ENCODE measurements at regions not wholly inside any gene's neighbourhood (a gene's known extent, or its start where the extent isn't known, plus 50 kb on each side); places are given as distances from the start of the nearest gene placed in this dataset.
"Not testable (repeated sequence)": the region's sequence is repeated elsewhere in the genome, so short reads cannot be mapped to it uniquely, and the experiment has no call there.

DNA sequence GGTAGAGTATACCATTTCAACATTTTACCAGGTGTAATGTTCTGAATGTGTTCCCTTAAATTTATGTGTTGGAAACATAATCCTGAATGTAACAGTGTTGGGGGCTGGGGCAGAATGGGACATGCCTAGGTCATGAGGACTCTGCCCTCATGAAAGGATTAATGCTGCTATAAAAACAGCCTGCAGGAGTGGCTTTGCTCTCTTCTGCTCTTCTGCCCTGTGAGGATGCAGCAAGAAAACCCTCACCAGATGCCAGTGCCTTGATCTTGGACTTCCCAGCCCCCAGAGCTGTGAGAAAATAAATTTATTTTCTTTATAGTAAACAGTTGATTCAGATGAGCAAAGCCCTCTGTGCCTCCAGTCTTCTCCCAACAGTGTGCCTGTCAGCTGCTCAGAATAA lies 326.0 kb upstream of the ONECUT1 start:
- DNase-seq: no peak

DNA sequence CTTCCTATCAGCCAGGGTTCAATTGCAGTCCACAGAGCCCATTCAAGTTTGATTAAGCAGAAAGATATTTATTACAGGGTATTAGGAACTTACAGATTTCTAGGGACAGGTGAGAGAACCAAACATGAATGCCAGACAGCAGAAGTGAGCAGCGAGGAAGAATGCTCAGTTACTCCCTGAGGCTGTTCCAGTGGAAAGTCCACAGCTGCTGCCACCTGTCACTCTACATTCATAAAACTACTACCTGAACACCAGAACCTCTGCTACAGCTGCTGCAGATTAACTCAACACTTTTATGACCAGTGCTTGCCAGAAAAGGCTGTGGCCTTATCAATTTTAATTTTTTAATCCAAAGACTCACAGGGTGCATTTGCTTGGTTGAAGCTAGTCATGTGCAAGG lies 325.4 kb upstream of the ONECUT1 start:
- DNase-seq: no peak

DNA sequence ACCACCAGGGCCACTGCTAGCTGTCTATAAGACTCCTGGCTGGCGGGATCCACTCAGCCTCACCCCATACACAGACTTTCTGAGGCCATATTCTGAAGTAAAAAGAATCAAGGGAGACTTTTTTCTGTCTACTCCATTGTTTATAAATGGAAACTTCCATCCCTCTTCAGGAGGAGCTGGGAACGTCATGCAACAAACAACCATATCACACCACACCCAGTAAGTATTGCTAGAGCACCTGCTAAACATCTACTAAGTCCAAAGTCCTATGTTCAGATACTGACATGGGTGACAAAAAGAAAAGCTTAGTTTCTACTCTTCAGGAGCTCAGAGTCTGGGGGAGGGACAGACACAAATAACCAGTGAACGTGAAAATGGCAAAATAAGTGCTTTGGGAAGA lies 324.8 kb upstream of the ONECUT1 start:
- no peak for DNase-seq

DNA sequence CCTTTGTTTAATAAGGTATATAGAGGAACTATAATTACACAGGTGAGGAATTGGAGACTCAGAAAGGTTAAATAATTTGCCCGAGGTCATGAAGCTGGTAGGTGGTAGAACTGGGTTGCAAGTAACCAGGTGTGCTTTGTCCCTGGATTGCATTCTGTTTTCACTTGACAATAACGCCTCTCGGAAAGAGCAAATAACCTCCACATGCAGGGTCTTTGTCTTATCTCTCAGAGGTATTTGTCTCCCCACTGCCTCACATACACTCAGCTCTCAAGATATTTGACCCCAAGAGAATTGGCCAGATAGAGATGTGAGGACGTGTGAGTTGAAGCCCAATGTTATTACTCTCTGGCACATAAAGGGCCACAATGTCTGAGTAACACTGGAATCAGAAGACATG lies 320.9 kb upstream of the ONECUT1 start:
- no peak for DNase-seq

DNA sequence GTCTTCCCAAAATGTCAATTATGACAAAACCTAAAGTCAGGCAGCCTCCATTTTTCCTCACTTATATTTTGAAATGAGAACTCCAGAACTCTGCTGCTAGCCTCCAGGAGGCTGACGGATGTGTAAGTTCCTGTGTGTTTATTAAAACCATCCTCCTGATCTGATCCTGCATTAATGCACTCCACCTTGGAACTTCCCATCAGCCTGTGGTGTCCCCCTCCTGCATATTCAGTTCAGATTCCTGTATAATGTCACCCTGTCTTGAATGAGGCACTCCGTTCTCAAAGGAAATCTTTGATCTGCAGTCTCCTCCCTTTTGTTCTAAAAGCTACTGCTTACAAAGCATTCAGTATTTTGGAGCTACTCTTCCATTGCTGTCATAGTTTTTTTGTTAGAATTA lies 318.2 kb upstream of the ONECUT1 start:
- no peak for DNase-seq

DNA sequence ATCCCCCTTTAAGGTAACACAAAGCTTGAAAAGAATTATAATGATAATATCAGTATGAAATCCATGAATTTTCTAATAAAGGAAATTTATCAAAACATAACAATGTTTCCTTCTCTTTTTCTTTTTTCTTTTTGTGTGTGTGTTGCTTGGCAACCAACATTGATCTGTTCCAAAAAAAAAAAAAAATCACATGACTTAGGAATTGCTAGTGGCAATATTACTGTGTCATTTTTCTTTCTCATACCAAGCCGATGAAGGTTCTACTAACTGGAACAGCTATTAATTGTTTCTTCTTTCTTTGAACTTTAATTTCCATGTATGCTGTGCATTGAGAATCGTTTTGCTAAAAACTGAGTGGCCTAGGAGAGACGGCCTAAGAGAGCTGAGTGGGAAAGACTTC lies 317.7 kb upstream of the ONECUT1 start:
- no peak for DNase-seq

DNA sequence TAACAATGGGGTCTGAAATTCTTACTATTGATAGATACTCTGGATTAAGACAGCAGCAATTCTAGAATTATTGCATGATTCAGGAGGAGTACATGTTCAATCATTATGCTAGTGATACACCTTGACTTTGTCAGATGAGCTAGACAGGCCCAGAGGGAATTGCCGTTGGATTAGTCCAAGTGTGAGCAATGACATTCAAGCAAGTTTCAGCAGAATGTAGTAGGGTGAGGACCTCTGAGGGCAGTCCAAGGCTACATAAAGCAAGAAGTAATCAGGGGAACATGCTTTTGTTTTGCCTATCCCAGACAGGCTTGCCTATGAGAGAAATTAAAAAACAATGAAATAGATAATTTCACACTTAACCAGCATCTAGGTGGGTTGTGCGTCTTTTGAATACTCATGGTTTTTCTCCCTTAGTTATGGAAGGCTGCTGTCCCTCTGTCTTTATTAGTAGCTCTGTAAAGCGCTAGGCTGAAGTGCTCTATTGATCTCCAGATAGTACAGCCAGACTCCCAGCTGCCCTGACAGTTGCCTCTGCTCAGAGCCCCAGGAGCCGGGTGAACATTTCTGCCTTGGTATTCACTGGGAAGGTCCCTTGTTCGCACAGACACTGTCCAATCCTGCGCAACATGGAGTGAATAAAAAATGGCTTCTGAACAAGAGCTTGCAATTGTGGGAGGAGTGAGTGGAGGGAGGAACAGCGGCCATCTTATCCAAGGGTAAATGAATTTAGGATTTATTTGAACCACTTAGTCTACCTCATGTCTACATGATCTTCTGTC lies 316.6 kb upstream of the ONECUT1 start:
- no peak for DNase-seq

DNA sequence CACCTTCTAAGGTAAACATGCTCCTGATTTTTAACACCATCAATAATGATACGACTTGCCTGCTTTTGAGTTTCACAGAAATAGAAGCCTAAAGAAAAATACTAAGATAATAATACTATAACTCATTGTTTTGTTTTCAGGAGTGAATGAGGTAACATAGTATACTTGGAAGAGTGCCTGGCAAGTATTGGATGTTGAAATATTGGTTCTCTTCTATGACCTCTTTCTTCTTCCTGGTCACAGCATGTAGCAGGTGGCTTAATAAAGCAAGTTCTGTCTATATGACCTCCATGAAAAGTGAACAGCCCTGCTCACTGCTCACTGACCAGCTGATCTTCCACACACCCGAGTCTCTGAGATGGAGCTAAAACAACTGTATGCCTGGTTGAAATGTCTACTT lies 312.3 kb upstream of the ONECUT1 start:
- DNase-seq: no peak

DNA sequence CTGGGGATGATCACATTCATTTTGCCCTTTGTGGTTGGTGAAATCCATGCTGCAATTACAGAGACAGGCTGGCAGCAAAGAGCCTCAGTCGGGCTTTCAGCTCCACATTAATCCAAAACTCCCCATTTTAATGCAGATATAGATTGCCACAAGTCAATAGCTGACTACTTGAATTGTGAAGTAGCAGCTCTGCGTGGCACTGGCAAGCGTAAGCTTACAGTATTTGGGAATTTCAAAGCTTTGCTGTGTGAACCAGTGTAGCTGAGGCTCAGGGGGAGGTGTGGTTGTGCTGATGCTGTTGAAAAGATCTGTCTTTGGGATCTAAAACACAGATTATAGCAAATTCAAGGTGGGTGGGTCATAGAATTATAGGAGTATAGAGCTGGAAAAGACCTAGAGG lies 290.3 kb upstream of the ONECUT1 start:
- DNase-seq: no peak

DNA sequence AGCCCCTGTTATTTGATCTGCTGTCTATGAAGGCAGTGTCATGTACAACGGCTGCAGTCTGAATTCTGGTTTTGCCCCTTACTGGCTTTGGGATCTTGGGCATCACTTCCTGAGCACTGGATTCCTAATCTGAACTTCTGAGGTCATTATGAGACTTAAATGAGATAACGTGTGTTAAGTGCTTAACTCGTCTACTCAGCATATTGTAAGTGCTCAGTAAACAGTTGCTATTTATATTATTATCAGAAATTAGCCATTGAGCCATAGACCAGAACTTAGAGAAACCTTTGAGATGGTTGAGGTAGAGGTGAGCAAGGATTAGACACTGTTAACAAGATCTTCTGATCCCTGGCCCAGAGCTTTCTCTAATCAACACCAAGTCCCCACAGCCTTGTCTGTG lies 284.1 kb upstream of the ONECUT1 start:
- no peak for DNase-seq

DNA sequence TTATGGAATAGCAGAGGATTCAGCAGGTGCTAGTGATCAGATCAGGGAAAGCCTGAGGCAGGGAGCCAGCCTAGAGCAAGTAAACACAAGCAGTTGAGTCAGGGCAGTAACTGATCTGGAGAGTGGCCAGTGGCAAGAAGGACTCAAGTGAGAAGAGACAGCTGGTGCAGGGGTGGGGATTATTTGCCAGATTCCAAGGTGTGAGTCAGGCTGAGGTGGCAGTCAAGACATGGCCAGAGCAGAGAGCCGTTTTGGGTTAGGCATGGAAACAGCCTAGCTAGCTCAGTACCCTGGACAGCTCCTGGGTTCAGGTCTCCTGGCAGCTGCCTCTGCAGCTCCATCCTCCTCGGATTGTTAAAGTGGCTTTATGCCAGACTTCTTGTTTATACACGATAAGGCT lies 281.9 kb upstream of the ONECUT1 start:
- peak; percentile 70 for DNase-seq

DNA sequence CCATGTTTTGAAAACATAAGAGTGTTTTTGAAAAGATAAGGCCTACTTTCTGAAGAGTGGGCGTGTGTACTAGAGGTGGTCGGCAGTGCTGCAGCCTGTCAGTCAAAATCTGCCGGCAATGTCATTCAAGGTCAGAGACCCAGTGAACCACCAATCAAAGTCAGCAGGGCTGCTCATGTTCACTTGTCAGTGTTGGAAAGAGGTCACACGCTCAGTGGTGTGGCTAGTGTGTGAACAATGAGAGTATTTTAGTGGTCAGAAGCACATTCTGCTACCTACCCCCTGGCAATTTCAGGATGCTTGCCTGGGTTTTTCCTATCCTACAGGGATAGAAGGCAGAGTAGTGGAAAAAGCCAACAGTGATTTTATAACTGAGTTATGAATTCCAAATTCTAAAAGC lies 278.5 kb upstream of the ONECUT1 start:
- DNase-seq: no peak

DNA sequence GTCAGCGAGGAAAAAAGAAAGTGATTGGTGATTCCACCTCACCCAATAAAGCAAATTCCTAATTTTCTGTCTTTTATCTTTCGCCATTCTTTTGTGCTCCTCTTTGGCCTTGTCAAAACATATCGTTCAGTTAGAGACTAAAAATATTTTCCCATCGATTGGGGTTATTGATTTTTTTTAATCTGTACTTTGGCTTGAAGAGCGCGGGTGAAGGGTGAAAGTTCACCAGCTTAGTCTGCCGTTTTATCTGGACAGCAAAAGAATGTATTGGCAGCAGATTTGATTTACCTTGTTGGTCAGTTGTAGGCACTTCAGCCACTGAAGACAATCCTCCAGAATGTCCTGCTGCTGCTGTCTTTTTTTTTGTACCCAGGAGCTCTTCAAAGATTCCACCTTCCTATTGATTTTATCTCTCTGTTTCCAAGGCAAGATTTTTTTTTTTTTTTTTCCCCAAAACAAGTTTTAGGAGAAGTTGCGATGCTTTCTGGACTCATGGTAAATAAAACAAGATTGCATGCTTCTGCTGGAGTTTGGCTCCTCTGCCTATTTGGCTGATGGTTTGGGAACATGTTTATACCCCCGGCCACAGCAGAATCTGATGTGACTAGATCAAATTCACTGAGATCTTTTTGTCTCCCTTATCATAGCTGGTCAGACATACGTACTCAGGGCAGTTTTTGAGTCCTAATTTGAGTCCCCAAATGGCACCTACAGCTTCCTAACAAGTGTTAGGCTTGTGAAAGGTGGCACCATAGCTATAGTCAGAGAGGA lies 269.3 kb upstream of the ONECUT1 start:
- DNase-seq: no peak

DNA sequence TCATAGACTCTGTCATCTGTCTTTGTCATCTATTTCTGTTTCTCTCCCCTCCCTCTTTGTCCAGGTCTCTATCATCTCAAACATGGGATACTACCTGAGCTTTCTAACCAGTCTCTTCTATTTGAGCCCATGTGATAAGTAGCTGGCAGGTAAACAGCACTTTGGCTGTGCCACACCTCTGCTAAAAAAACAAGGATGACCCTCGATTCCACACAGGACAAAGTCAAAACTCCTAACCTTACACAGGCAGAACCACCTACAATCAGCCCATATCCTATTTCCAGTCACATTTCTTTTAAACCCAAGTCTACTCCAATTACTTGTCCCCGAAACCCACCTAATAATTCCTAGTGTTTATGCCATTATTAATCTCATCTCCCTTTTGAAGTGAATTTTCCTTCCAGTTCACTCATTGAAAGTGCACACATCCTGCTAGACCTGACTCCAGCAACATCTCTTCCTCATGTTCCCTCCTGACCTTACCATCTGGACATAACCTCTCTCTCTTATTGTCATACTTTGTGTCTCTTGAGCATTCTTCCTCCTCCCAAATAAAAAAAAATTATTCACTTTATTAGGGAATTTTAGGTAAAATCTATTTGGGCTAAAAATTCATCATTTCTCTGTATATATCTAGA lies 256.1 kb upstream of the ONECUT1 start:
- DNase-seq: no peak

DNA sequence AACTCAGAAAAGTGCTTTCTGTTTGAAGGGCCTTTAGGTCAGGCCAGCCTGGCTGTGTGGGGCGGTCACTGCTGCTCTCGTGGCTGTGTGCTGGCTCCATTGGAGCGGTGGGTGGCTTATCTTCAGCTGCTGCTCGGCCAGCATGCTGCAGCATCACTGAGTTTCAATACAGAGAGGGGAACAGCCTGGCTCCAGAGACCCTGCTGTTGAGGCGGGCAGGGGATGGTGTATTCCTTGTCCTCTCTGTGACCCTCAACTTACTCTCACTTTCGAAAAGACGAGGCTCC lies 248.5 kb upstream of the ONECUT1 start:
- DNase-seq: no peak

DNA sequence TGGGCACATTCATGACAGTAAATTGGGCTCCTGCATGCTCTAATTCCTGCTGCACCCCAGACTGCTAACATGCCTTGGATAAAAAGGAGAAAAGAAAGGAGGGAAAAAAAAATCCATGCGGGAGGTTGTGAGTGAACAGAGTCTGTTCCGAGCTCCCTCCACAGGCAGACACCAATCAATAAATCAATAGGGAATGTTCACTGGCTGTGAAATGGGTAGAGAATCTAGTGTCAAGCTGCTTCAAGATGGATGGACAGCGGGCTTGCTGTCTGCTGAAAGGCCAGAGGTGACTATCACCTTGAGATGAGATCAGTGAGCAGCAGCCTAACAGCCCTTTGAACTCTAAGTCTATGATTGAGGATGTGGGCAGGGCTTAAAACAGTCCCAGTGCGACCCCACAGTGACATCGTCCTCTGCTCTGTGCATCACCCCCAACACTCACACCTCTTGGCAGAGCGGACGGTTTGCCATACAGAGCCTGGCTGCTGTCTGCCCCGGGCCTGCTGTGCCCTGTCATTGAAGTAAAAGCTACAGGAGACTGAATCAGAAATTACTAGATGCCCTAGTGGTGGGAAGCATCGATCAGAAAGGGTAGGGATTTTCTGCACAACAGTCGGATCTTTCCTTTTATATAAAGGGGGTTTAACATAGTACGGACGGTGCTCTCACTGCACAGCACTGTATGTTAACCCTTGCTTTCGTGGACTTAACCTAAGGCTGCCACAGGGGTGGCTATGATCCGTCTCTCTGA lies 247.9 kb upstream of the ONECUT1 start:
- DNase-seq: no peak

DNA sequence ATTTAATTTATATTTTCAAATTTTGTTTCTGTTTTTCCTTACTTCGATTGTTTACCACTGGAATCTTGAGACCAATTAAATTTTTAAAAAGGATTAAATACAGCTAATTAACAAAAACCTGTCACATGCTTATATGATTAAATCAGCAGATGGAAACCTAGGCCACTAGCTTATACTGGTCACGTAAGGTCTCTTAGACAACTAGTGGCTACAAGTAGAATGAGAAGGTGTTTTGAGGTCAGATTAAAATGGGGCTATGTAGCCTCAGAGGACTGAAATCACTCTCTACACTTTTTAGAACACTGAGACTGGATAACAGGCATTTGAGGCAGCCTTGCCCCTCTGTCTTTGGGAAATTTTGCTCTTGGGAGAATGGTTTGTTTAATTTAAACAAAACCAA lies 246.5 kb upstream of the ONECUT1 start:
- no peak for DNase-seq

DNA sequence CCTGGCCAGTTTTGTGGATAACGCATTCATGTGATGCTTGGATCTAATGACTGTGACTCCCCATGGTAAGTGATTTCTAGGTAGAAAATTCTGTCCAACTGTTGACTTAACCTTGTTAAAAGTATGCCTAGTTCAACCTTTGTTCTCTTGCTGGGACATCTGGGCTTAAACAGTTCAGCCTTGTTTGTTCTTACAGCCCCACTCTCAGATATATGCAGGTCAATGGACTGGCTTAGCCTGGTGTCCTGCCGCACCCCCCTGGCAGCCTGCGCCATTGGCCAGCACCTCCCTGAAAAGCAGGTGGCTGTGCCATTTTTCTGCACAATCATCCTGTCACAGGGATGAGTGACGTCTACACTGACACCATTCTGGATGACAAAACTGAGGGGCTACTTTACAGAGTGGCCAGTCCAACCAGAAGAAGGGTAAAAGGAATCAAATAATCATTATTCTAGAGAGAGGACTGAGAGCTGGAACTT lies 244.7 kb upstream of the ONECUT1 start:
- DNase-seq: no peak

DNA sequence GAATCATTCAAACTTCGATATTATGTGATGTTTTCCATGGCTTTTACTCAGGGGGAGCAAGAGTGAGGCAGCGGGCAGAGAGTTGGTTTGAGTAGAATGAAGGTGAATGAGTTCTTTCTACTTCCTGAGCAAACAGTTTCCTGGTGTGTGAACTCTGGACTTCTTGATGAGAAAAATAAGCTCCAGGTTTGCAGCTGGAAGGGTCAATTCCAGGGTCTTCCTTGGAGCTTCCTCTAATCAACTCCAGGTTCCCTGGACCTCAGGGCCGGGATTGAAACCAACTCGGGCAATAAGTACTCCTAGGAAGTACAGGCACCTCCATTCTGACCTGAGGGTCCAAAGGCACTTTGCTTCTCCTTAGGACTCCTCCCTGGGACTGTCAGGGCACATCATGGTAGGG lies 243.6 kb upstream of the ONECUT1 start:
- DNase-seq: no peak

DNA sequence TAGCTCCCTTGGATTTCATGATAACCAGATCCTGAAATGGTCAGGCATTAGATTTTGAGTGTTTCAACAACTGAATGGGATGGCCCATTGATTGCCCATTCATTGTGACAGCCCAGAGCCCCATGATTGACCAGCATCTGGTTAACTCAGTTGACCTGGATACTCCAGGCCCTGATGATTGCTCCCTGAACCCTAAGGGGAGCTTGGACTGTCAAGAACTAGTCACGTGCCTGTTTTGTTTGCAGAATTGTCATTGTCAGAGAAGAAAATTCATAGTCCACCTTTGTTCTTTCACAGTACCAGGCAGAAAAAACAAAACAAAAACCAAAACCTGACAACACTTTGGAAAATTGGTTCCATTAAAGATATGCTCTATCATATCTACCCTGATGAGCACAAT lies 241.3 kb upstream of the ONECUT1 start:
- DNase-seq: no peak

DNA sequence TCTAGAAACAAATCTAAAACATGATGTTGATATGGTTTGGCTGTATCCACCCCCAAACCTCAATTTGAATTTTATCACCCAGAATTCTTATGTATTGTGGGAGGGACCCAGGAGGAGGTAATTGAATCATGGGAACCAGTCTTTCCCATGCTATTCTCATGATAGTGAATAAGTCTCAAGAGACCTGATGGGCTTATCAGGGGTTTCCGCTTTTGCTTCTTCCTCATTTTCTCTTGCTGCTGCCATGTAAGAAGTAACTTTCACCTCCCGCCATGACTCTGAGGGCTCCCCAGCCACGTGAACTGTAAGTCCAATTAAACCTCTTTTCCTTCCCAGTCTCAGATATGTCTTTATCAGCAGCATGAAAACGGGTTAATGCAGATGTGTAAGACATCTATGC lies 232.7 kb upstream of the ONECUT1 start:
- DNase-seq: no peak

DNA sequence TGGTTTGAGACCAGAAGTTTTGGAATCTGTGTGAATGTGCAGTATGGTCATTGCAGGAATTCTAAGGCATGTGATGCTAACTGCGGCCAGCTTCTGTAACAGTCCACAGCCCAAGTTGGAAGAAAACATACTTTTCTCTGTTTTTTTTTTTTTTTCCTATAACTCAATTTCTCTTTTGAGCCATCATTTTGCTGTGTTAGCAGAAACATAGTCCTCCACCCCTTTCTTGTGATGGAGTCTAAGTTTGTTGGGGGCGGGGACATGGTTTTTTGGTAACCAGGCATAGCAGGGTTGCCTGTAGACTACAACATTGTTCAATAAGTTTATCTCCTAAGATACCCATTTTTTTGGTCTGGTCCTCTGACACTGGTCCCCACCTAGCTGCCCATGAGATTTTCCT lies 223.2 kb upstream of the ONECUT1 start:
- no peak for DNase-seq

DNA sequence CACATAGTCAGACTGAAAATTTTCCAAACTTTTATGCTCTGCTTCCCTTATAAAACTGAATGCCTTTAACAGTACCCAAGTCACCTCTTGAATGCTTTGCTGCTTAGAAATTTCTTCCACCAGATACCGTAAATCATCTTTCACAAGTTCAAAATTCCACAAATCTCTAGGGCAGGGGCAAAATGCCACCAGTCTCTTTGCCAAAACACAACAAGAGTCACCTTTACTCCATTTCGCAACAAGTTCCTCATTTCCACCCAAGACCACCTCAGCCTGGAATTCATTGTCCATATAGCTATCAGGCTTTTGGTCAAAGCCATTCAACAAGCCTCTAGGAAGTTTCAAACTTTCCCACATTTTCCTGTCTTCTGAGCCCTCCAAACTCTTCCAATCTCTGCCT lies 221.6 kb upstream of the ONECUT1 start:
- not testable (repeated sequence) for DNase-seq

DNA sequence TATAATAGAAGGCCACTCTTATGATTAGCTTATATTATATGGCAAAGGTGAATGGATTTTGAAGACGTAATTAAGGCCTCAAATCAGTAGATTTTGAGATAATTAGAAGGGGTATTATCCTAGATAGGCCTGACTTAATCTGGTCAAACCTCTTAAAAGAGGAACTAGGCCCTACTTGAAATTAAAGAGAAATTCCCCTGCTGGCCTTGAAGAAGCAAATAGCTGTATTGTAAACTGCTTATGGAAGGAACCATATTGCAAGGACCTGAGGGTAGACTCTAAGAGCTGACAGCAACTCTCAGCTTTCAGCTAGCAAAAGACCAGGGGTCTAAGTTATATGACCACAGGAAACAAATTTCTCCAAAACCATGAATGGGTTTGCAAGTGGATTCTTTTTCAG lies 219.0 kb upstream of the ONECUT1 start:
- no peak for DNase-seq

Data from NCI-H1092 treated with DMSO at 0.1 percent for 48 hours (cell line).